SU-DHL-6 (cell line): ENCODE measurements at regions not wholly inside any gene's neighbourhood (a gene's known extent, or its start where the extent isn't known, plus 50 kb on each side); places are given as distances from the start of the nearest gene placed in this dataset.

Experiments used
- H2AFZ ChIP-seq: fragments of 200-600 bp; sonication (generic); 2 replicates; pipeline ENCODE4 v1.6.1; 2014; ENCODE audit warnings: low read depth, mild to moderate bottlenecking, moderate library complexity, mixed read lengths, antibody characterized with exemption, low read length; ENCODE audit not compliant: severe bottlenecking
- H3F3A ChIP-seq: fragments of 200-600 bp; shearing (Covaris generic); 2 replicates; pipeline ENCODE4 v1.6.0; 2016; ENCODE audit warnings: antibody characterized with exemption, mild to moderate bottlenecking; ENCODE audit not compliant: insufficient read depth
- H3K27ac ChIP-seq: fragments of 200-600 bp; sonication (generic); 2 replicates; pipeline ENCODE4 v1.5.1; 2016; ENCODE audit warnings: low read depth, mild to moderate bottlenecking, low read length, moderate library complexity, mixed read lengths
- H3K27me3 ChIP-seq: fragments of 200-600 bp; sonication (generic), shearing (Covaris generic); 2 replicates; pipeline ENCODE4 v1.6.0; 2014; ENCODE audit warnings: mild to moderate bottlenecking, low read length
- H3K36me3 ChIP-seq: fragments of 200-600 bp; sonication (generic); 2 replicates; pipeline ENCODE4 v1.6.1; 2014; ENCODE audit warnings: mild to moderate bottlenecking, low read length, mixed read lengths
- H3K4me2 ChIP-seq: fragments of 300-600, 200-600 bp; shearing (Covaris generic), sonication (generic); 2 replicates; pipeline ENCODE4 v1.6.0; 2014; ENCODE audit warnings: low read length, low read depth, mild to moderate bottlenecking; ENCODE audit not compliant: poor library complexity, severe bottlenecking
- H3K4me3 ChIP-seq: fragments of 200-600 bp; sonication (generic); 2 replicates; pipeline ENCODE4 v1.5.1; 2014; ENCODE audit warnings: antibody characterized with exemption, low read length, mild to moderate bottlenecking, mixed read lengths; ENCODE audit not compliant: insufficient read depth, poor library complexity, severe bottlenecking
- H3K79me2 ChIP-seq: fragments of 200-600 bp; sonication (generic); 2 replicates; pipeline ENCODE4 v1.6.1; 2014; ENCODE audit warnings: mild to moderate bottlenecking, low read length, moderate library complexity; ENCODE audit not compliant: insufficient read depth
- H3K9ac ChIP-seq: fragments of 200-600 bp; sonication (generic); 2 replicates; pipeline ENCODE4 v1.7.0; 2014; ENCODE audit warnings: mild to moderate bottlenecking, low read length
- H3K9me2 ChIP-seq: fragments of 200-600 bp; sonication (generic); replicated peaks from 2 replicates; pipeline ENCODE4 v1.6.1; 2014; ENCODE audit warnings: low read length; ENCODE audit not compliant: insufficient read depth
- H3K9me3 ChIP-seq: fragments of 200-600 bp; sonication (generic); 2 replicates; pipeline ENCODE4 v1.6.1; 2014; ENCODE audit warnings: low read length, mixed read lengths; ENCODE audit not compliant: insufficient read depth
- H4K20me1 ChIP-seq: fragments of 200-600 bp; sonication (generic); 2 replicates; pipeline ENCODE4 v1.6.1; 2014; ENCODE audit warnings: low read depth, mild to moderate bottlenecking, antibody characterized with exemption, low read length, moderate library complexity, mixed read lengths
- CTCF ChIP-seq: fragments of 200-600 bp; sonication (generic); IDR thresholded peaks from one replicate; pipeline ENCODE4 v1.5.1; 2017; ENCODE audit warnings: antibody characterized with exemption, mild to moderate bottlenecking, low read length, moderate library complexity; ENCODE audit not compliant: insufficient read depth, poor library complexity, severe bottlenecking
- EZH2phosphoT487 ChIP-seq: fragments of 200-600 bp; sonication (generic), shearing (Covaris generic); conservative IDR thresholded peaks from 2 replicates; pipeline ENCODE4 v1.6.1; 2018; ENCODE audit warnings: mild to moderate bottlenecking, antibody characterized with exemption, low read length, moderate library complexity, mixed read lengths

- Histone ChIP-seq H3K9ac (no peak overlapping the region), H2AFZ (no peak overlapping the region), H3K36me3 (no peaks in the 10 kb centered on the region), H3K79me2 (no peaks in the 10 kb centered on the region), H3K9me3 (no peaks in the 10 kb centered on the region), H3K4me2 (no peak overlapping the region), H4K20me1 (no peaks in the 10 kb centered on the region), H3K27ac (no peak overlapping the region), H3K27me3 (peaks cover 4% of the 10 kb centered on the region; the same call in 1 of the 2 replicates), H3K9me2 (no peaks in the 10 kb centered on the region), H3K4me3 (no peak overlapping the region), H3F3A (no peaks in the 10 kb centered on the region)
- no peak for TF ChIP-seq EZH2phosphoT487
- no peak for TF ChIP-seq CTCF
These were observed 647.2 kb downstream of the BNC2 start for GRCh38 chr9:16223074-16223871.

GRCh38 chr9:16230731-16231130 is 639.7 kb downstream of the BNC2 start:
- H3K9ac ChIP-seq: no peak overlapping the region
- no peaks in the 10 kb centered on the region for H3F3A ChIP-seq
- H3K9me3 ChIP-seq: peaks cover 15% of the 10 kb centered on the region; the same call in 1 of the 2 replicates
- no peaks in the 10 kb centered on the region for H3K27me3 ChIP-seq
- no peak overlapping the region for H3K4me2 ChIP-seq
- no peak overlapping the region for H3K4me3 ChIP-seq
- TF ChIP-seq EZH2phosphoT487 (no peak), CTCF (no peak)
- H3K9me2 ChIP-seq: no peaks in the 10 kb centered on the region
- no peaks in the 10 kb centered on the region for H4K20me1 ChIP-seq
- no peaks in the 10 kb centered on the region for H3K79me2 ChIP-seq
- no peak overlapping the region for H3K27ac ChIP-seq
- no peaks in the 10 kb centered on the region for H3K36me3 ChIP-seq
- H2AFZ ChIP-seq: no peak overlapping the region

DNA sequence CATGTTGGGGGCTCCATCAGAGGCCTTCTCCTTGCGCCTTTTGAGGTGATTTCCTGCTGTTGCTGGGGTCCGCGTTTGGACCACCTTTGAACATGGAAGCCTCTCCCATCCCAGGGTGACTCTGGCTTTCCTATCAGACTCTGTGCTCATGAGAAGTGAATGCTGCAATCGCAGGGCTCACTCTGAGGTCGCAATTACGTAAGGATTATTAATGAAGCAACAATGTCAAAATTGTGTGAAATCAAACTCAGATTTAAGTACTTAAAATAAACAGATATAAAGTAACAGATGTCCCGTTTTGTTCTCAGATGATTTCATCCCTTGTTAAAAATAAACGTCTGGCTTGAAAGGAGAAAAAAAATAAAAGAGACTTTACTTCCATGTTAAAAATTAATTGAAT is 634.2 kb downstream of the BNC2 start:
- no peaks in the 10 kb centered on the region for H3K9me2 ChIP-seq
- no peaks in the 10 kb centered on the region for H3K79me2 ChIP-seq
- no peak overlapping the region for H3K27ac ChIP-seq
- H3K9ac ChIP-seq: no peak overlapping the region
- H3K36me3 ChIP-seq: no peaks in the 10 kb centered on the region
- no peak overlapping the region for H3K4me3 ChIP-seq
- no peaks in the 10 kb centered on the region for H4K20me1 ChIP-seq
- H3K4me2 ChIP-seq: no peak overlapping the region
- TF ChIP-seq CTCF (no peak), EZH2phosphoT487 (no peak)
- no peaks in the 10 kb centered on the region for H3K27me3 ChIP-seq
- H3F3A ChIP-seq: no peaks in the 10 kb centered on the region
- H3K9me3 ChIP-seq: peaks cover 15% of the 10 kb centered on the region; the same call in 1 of the 2 replicates
- H2AFZ ChIP-seq: no peak overlapping the region
